Stomach (tissue), 4 donors: ENCODE measurements at regions not wholly inside any gene's neighbourhood (a gene's known extent, or its start where the extent isn't known, plus 50 kb on each side); places are given as distances from the start of the nearest gene placed in this dataset.
"Not testable (repeated sequence)": the region's sequence is repeated elsewhere in the genome, so short reads cannot be mapped to it uniquely, and the experiment has no call there.

ENCODE experiments used
- CTCF ChIP-seq, 7 experiments: fragments of 450-650 bp in 4 of 7; fragments of 200-600 bp in 3 of 7; sonication (generic) in 3 of 7; IDR thresholded peaks; one replicate each; pipeline ENCODE4 v1.5.1; 2016 to 2019; ENCODE audit warnings: antibody characterized with exemption in 7 of 7, control low read depth in 2 of 7, mild to moderate bottlenecking in 1 of 7
- POLR2A ChIP-seq, 4 donors: fragments of 450-650 bp; IDR thresholded peaks; one replicate each; pipeline ENCODE4 v1.6.1; 2016; ENCODE audit warnings: antibody characterized with exemption in 4 of 4, control low read depth in 2 of 4, mild to moderate bottlenecking in 1 of 4, moderate library complexity in 1 of 4

- not testable (repeated sequence) for TF ChIP-seq CTCF, POLR2A (IDR thresholded peaks at IDR 0.05)
These were observed 158.1 kb upstream of the FKBP1C start for GRCh38 chr6:63053206-63053605.
